OCI-LY3 (cell line): ENCODE measurements at regions not wholly inside any gene's neighbourhood (a gene's known extent, or its start where the extent isn't known, plus 50 kb on each side); places are given as distances from the start of the nearest gene placed in this dataset.

Experiments
- H2AFZ ChIP-seq: fragments of 200-600, 300-600 bp; shearing (Covaris generic); 2 replicates; pipeline ENCODE4 v1.6.0; 2014; ENCODE audit warnings: antibody characterized with exemption, low read depth, low read length
- H3K27ac ChIP-seq: fragments of 200-600, 300-600 bp; sonication (generic); 2 replicates; pipeline ENCODE4 v1.5.1; 2014; ENCODE audit warnings: mild to moderate bottlenecking, low read length, moderate library complexity, mixed read lengths
- H3K27me3 ChIP-seq: fragments of 200-600, 300-600 bp; sonication (generic); 2 replicates; pipeline ENCODE4 v1.6.1; 2014; ENCODE audit warnings: low read depth, low read length, mixed read lengths
- H3K36me3 ChIP-seq: fragments of 200-600, 300-600 bp; sonication (generic); replicated peaks from 2 replicates; pipeline ENCODE3; 2014; ENCODE audit warnings: low read depth, low read length, mixed read lengths
- H3K4me1 ChIP-seq: fragments of 300-600, 200-600 bp; sonication (generic); 2 replicates; pipeline ENCODE4 v1.6.1; 2014; ENCODE audit warnings: low read length, mixed read lengths
- H3K4me2 ChIP-seq: fragments of 200-600, 300-600 bp; sonication (generic); 2 replicates; pipeline ENCODE4 v1.6.1; 2014; ENCODE audit warnings: low read length, mixed read lengths
- H3K4me3 ChIP-seq: fragments of 300-600, 200-600 bp; sonication (generic); 2 replicates; pipeline ENCODE4 v1.5.1; 2014; ENCODE audit warnings: antibody characterized with exemption, mild to moderate bottlenecking, low read length, moderate library complexity
- H3K79me2 ChIP-seq: fragments of 300-600, 200-600 bp; shearing (Covaris generic); 2 replicates; pipeline ENCODE4 v1.6.1; 2014; ENCODE audit warnings: mild to moderate bottlenecking, low read length, mixed read lengths
- H3K9ac ChIP-seq: fragments of 300-600, 200-600 bp; shearing (Covaris generic); 2 replicates; pipeline ENCODE4 v1.6.0; 2014; ENCODE audit warnings: mild to moderate bottlenecking, low read length, moderate library complexity
- H3K9me3 ChIP-seq: fragments of 200-600, 300-600 bp; shearing (Covaris generic); 2 replicates; pipeline ENCODE4 v1.6.1; 2014; ENCODE audit warnings: low read length, mixed read lengths; ENCODE audit not compliant: insufficient read depth
- H4K20me1 ChIP-seq: fragments of 200-600, 300-600 bp; sonication (generic); 2 replicates; pipeline ENCODE4 v1.6.1; 2016; ENCODE audit warnings: low read length, mixed read lengths; ENCODE audit not compliant: insufficient read depth
- CTCF ChIP-seq: fragments of 200-600, 300-600 bp; sonication (generic); IDR thresholded peaks from 2 replicates; pipeline ENCODE4 v1.5.1; 2014; ENCODE audit warnings: antibody characterized with exemption, low read length, low read depth
- EZH2phosphoT487 ChIP-seq: fragments of 200-600 bp; shearing (Covaris generic); IDR thresholded peaks from 2 replicates; pipeline ENCODE4 v1.6.1; 2018; ENCODE audit warnings: antibody characterized with exemption, mixed run types, low read depth

DNA sequence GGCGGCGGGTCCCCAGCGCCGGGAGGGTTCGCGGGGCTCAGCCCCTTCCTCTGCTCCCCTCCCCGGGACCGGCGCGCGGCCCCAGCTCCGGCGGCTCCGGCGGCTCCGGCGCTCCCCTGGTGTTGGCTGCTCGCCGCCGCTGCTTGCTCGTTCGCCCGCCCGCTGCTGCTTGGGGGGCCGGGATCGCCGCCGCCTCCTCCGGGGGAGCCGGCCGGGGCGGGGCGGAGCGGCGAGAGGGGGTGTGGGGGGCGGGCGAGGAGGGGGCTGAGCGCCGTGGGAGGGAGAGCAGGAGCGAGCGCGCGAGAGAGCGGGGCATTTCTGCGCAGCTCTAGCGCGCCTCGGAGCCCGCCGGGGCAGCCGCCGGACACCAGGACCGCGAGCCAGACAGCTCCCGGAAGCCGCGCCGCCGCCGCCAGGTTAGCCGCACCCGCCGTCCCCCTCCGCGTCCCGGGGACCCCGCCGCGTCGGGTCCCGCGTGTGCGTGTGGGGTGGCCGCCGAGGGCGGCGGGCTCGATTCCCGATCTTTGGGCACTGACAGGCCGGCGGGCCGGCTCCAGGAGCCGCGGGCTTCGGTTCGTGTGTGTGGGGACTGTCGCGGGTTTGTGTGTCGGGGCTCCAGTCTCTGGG is 62.0 kb upstream of the EPB41L1 start:
- Histone ChIP-seq H3K27me3 (peaks cover 19% of the 10 kb centered on the region), H3K36me3 (no peaks in the 10 kb centered on the region), H3K4me1 (peaks cover 29% of the 10 kb centered on the region), H4K20me1 (no peaks in the 10 kb centered on the region), H3K27ac (no peak overlapping the region), H3K79me2 (no peaks in the 10 kb centered on the region), H3K4me2 (peak overlapping the region; percentile 96), H3K4me3 (peak overlapping the region; percentile 88), H3K9me3 (no peaks in the 10 kb centered on the region), H2AFZ (peak overlapping the region; percentile 54), H3K9ac (peak overlapping the region; percentile 72)
- no peak for TF ChIP-seq EZH2phosphoT487
- TF ChIP-seq CTCF: no peak

DNA sequence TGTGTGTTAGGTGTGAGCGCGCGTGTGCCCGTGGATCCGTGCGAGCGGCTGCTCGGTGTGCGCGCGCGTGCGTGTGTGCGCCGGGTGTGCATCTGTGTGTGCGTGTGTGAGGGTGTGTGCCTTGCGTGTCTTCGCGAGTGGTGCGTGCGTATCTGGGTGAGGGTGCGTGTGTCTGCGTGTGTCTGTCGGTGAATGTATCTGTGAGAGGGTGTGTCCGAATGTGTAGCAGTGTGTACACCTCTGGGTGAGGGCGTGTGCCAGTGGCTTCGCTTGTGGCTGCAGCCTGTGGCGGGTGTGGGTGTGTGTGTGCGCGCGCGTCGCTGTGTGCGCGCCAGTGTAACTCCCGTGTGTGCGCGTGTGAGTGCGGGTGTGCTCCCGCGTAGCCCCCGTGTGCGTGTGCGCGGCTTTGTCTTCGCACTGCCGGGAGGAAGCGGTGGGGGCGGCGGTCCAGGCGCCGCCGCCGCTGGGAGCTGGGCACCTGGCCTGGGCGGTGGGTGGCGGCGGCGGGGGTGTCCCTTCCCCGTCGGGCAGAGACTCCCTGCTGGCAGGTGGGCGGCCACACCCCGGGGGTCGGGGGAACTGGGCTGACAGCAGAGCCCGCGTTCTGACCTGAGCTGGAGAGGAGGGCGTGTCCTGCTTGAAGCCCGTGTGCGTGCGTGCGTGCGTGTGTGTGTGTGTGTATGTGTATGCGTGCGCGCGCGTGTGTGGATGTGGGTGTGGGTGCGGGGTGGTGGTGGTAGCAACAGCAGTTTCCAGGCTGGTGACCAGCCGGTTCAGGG is 61.3 kb upstream of the EPB41L1 start:
- H2AFZ ChIP-seq: peak overlapping the region; percentile 54
- H3K4me2 ChIP-seq: peak overlapping the region; percentile 96
- H3K9ac ChIP-seq: peak overlapping the region; percentile 72
- H3K9me3 ChIP-seq: no peaks in the 10 kb centered on the region
- H3K27ac ChIP-seq: no peak overlapping the region
- H3K4me1 ChIP-seq: peaks cover 36% of the 10 kb centered on the region
- H4K20me1 ChIP-seq: no peaks in the 10 kb centered on the region
- TF ChIP-seq EZH2phosphoT487: no peak
- TF ChIP-seq CTCF: no peak
- H3K79me2 ChIP-seq: no peaks in the 10 kb centered on the region
- peak overlapping the region; percentile 88 for H3K4me3 ChIP-seq
- H3K27me3 ChIP-seq: peaks cover 19% of the 10 kb centered on the region
- H3K36me3 ChIP-seq: no peaks in the 10 kb centered on the region

DNA sequence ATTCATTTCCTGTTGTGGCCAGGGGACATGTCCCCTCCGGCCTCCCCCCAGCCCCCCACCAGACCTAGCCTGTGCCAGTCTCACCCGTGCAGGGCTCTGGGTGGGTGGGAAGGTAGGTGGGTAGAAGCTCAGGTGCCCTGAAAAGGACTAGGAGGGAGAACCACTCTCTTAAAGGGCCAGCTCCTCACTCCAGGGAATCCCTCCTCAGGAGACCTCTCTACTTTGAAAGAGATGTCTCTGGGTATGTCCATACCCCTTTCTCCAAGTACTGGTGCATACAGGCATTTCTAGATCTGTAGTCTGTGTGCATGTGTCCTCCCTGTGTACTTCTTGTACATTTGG is 60.8 kb upstream of the EPB41L1 start:
- no peaks in the 10 kb centered on the region for H3K79me2 ChIP-seq
- no peaks in the 10 kb centered on the region for H3K36me3 ChIP-seq
- H3K9ac ChIP-seq: peak overlapping the region; percentile 72
- H3K4me3 ChIP-seq: peak overlapping the region; percentile 88
- peak overlapping the region; percentile 54; the same call in 1 of the 2 replicates for H2AFZ ChIP-seq
- H3K9me3 ChIP-seq: no peaks in the 10 kb centered on the region
- H4K20me1 ChIP-seq: no peaks in the 10 kb centered on the region
- TF ChIP-seq EZH2phosphoT487 (no peak), CTCF (no peak)
- H3K4me2 ChIP-seq: peak overlapping the region; percentile 96
- H3K27me3 ChIP-seq: peaks cover 19% of the 10 kb centered on the region
- H3K4me1 ChIP-seq: peaks cover 41% of the 10 kb centered on the region
- H3K27ac ChIP-seq: 0 out of 2 replicates have a peak overlapping the region, but pooled peaks have one; percentile 1

DNA sequence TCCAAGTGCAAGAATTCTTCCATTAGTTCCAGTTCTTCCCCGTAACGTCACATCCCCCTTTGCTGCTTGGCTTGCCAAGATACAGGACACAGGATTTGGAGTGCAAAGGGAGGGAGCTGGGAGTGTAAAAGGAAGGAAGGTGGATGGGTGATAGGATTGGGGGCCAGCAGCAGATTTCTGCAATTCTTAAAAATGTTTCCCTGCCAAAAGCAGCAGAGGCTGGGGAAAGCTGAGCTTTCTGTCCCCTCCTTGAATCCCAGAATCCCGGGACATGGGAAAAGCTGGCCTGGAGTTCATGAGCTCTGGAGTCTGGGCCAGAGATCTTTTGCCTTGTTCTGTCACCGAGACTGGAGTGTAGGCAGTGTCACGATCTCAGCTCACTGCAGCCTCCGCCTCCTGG is 60.0 kb upstream of the EPB41L1 start:
- H3K4me3 ChIP-seq: peak overlapping the region; percentile 88; the same call in 1 of the 2 replicates
- H3K4me2 ChIP-seq: peak overlapping the region; percentile 96

More for the DNA sequence above, 60.0 kb upstream of the EPB41L1 start:
- Histone ChIP-seq H3K9ac (0 out of 2 replicates have a peak overlapping the region, but pooled peaks have one; percentile 72), H2AFZ (no peak overlapping the region), H3K9me3 (no peaks in the 10 kb centered on the region), H3K27me3 (peaks cover 19% of the 10 kb centered on the region), H3K4me1 (peaks cover 48% of the 10 kb centered on the region), H3K27ac (0 out of 2 replicates have a peak overlapping the region, but pooled peaks have one; percentile 1), H4K20me1 (no peaks in the 10 kb centered on the region), H3K79me2 (no peaks in the 10 kb centered on the region), H3K36me3 (no peaks in the 10 kb centered on the region)
- TF ChIP-seq EZH2phosphoT487: no peak
- TF ChIP-seq CTCF: no peak
